H1 (cell line): ENCODE measurements at regions not wholly inside any gene's neighbourhood (a gene's known extent, or its start where the extent isn't known, plus 50 kb on each side); places are given as distances from the start of the nearest gene placed in this dataset.

Experiments
- CTCF ChIA-PET: fragments of 300-600 bp; sonication (Branson Sonifier 250); formaldehyde crosslinking; loops from one replicate; lab custom pipeline; 2021; ENCODE audit not compliant: partially characterized antibody; lab: Charles Lee
- POLR2A ChIA-PET: fragments of 300-600 bp; sonication (Branson Sonifier 250); formaldehyde crosslinking; loops from one replicate; lab custom pipeline; 2021; ENCODE audit warnings: inconsistent platforms; ENCODE audit not compliant: partially characterized antibody; lab: Charles Lee
- DNase-seq, 2 experiments: peaks; one replicate each; pipeline versions ENCODE4 v3.0.0 to v3.0.0-alpha.2; 2010 to 2022; ENCODE audit warnings: low spot score in 2 of 2, low read depth in 1 of 2, mixed read lengths in 1 of 2
- FAIRE-seq: peaks from 2 replicates; lab custom pipeline; 2011; peaks lifted over from hg19 to GRCh38; lab: Jason Lieb, UNC
- H2AFZ ChIP-seq: 2 replicates; pipeline ENCODE4 v1.8.1; 2012; ENCODE audit warnings: low read length, inconsistent platforms
- H2AK5ac ChIP-seq: 2 replicates; pipeline ENCODE4 v1.6.1; 2013; ENCODE audit warnings: low read depth, low read length
- H2BK120ac ChIP-seq: replicated peaks from 2 replicates; pipeline ENCODE3; 2013; ENCODE audit warnings: low read depth, low read length, inconsistent platforms
- H2BK12ac ChIP-seq: 2 replicates; pipeline ENCODE4 v1.6.1; 2013; ENCODE audit warnings: low read depth, low read length
- H2BK15ac ChIP-seq: 2 replicates; pipeline ENCODE4 v1.6.1; 2013; ENCODE audit warnings: low read length
- H2BK20ac ChIP-seq: 2 replicates; pipeline ENCODE4 v1.6.1; 2013; ENCODE audit warnings: low read length
- H2BK5ac ChIP-seq: 2 replicates; pipeline ENCODE4 v1.6.1; 2013; ENCODE audit warnings: low read depth, low read length
- H3K14ac ChIP-seq: 2 replicates; pipeline ENCODE4 v1.6.1; 2013; ENCODE audit warnings: inconsistent platforms; ENCODE audit not compliant: insufficient read length
- H3K18ac ChIP-seq: 2 replicates; pipeline ENCODE4 v1.6.1; 2013; ENCODE audit warnings: low read length; ENCODE audit errors: extremely low read depth
- H3K23ac ChIP-seq: 2 replicates; pipeline ENCODE4 v1.6.1; 2013; ENCODE audit warnings: inconsistent platforms; ENCODE audit not compliant: insufficient read length
- H3K23me2 ChIP-seq: 2 replicates; pipeline ENCODE4 v1.6.1; 2013; ENCODE audit warnings: low read depth, low read length
- H3K27ac ChIP-seq: 2 replicates; pipeline ENCODE4 v1.6.1; 2011; ENCODE audit warnings: low read depth, low read length, inconsistent platforms
- H3K27me3 ChIP-seq, 4 experiments: replicated peaks in 1 of 4; 1 replicate in 1 of 4; 2 replicates in 3 of 4; pipeline versions ENCODE4 v1.6.1 to v1.8.1; 2011 to 2013; ENCODE audit warnings: low read length in 3 of 4, mild to moderate bottlenecking in 3 of 4, inconsistent platforms in 2 of 4, mixed read lengths in 2 of 4, moderate library complexity in 1 of 4; ENCODE audit not compliant: control insufficient read depth in 3 of 4, insufficient read depth in 3 of 4; ENCODE audit errors: extremely low read depth in 1 of 4
- H3K36me3 ChIP-seq, 4 experiments: 2 replicates each; pipeline versions ENCODE4 v1.6.1 to v1.8.1; 2011 to 2013; ENCODE audit warnings: mild to moderate bottlenecking in 4 of 4, low read length in 3 of 4, moderate library complexity in 2 of 4, control low read depth in 1 of 4, inconsistent platforms in 1 of 4; ENCODE audit not compliant: insufficient read depth in 4 of 4, control insufficient read depth in 2 of 4
- H3K4ac ChIP-seq: replicated peaks from 2 replicates; pipeline ENCODE3; 2013; ENCODE audit warnings: low read length, low read depth, mixed read lengths, inconsistent platforms; ENCODE audit not compliant: insufficient read length
- H3K4me1 ChIP-seq, 4 experiments: replicated peaks in 1 of 4; 1 replicate in 1 of 4; 2 replicates in 3 of 4; pipeline versions ENCODE4 v1.6.1 to v1.8.1; 2011 to 2013; ENCODE audit warnings: low read length in 3 of 4, inconsistent platforms in 2 of 4, mixed read lengths in 1 of 4; ENCODE audit not compliant: insufficient read depth in 4 of 4, control insufficient read depth in 3 of 4
- H3K4me2 ChIP-seq, 2 experiments: 2 replicates each; pipeline versions ENCODE4 v1.6.1 to v1.8.1; 2011 to 2013; ENCODE audit warnings: low read depth in 2 of 2, low read length in 2 of 2, control low read depth in 1 of 2, inconsistent platforms in 1 of 2, mild to moderate bottlenecking in 1 of 2; ENCODE audit not compliant: insufficient read depth in 1 of 2
- H3K4me3 ChIP-seq, 4 experiments: fragments of 200-600, 300-600 bp in 1 of 4; sonication (generic), shearing (Covaris generic), sonication (Bioruptor Twin) in 1 of 4; 2 replicates each; pipeline versions ENCODE4 v1.5.1 to v1.8.1; 2011 to 2016; ENCODE audit warnings: low read length in 4 of 4, low read depth in 3 of 4, control low read depth in 2 of 4, inconsistent platforms in 2 of 4, mild to moderate bottlenecking in 2 of 4, mixed read lengths in 1 of 4, moderate library complexity in 1 of 4; ENCODE audit not compliant: insufficient read depth in 2 of 4; ENCODE audit errors: extremely low read depth in 1 of 4
- H3K56ac ChIP-seq: replicated peaks from 2 replicates; pipeline ENCODE3; 2013; ENCODE audit warnings: low read depth, mild to moderate bottlenecking, mixed read lengths, low read length, inconsistent platforms; ENCODE audit not compliant: insufficient read length
- H3K79me1 ChIP-seq: 2 replicates; pipeline ENCODE4 v1.6.1; 2013; ENCODE audit warnings: low read depth, low read length, control low read depth
- H3K79me2 ChIP-seq, 2 experiments: 2 replicates each; pipeline versions ENCODE4 v1.6.1 to v1.8.1; 2012 to 2013; ENCODE audit warnings: low read length in 2 of 2, mild to moderate bottlenecking in 2 of 2, inconsistent platforms in 1 of 2; ENCODE audit not compliant: insufficient read depth in 2 of 2, control insufficient read depth in 1 of 2
- H3K9ac ChIP-seq, 4 experiments: replicated peaks in 1 of 4; 1 replicate in 1 of 4; 2 replicates in 3 of 4; pipeline versions ENCODE4 v1.6.1 to v1.8.1; 2011 to 2013; ENCODE audit warnings: low read depth in 3 of 4, low read length in 3 of 4, control low read depth in 2 of 4, mild to moderate bottlenecking in 2 of 4, moderate library complexity in 2 of 4, inconsistent platforms in 1 of 4; ENCODE audit errors: extremely low read depth in 1 of 4
- H3K9me3 ChIP-seq, 2 experiments: 2 replicates each; pipeline versions ENCODE4 v1.6.1 to v1.8.1; 2012 to 2013; ENCODE audit warnings: mild to moderate bottlenecking in 2 of 2, moderate library complexity in 2 of 2, control low read depth in 1 of 2, inconsistent platforms in 1 of 2, low read depth in 1 of 2, low read length in 1 of 2, mixed read lengths in 1 of 2; ENCODE audit not compliant: insufficient read depth in 2 of 2
- H4K20me1 ChIP-seq, 2 experiments: replicated peaks in 1 of 2; 2 replicates each; pipeline versions ENCODE3 to v1.8.1; 2011 to 2013; ENCODE audit warnings: inconsistent platforms in 2 of 2, low read length in 2 of 2, mild to moderate bottlenecking in 1 of 2; ENCODE audit not compliant: insufficient read depth in 2 of 2, control insufficient read depth in 1 of 2
- H4K5ac ChIP-seq: 2 replicates; pipeline ENCODE4 v1.6.1; 2013; ENCODE audit warnings: low read length, low read depth, mixed read lengths, inconsistent platforms; ENCODE audit not compliant: insufficient read length
- H4K8ac ChIP-seq: 2 replicates; pipeline ENCODE4 v1.8.0; 2013; ENCODE audit warnings: mild to moderate bottlenecking, moderate library complexity, low read length, inconsistent platforms; ENCODE audit not compliant: insufficient read depth; ENCODE audit errors: extremely low read depth
- H4K91ac ChIP-seq: replicated peaks from 2 replicates; pipeline ENCODE3; 2013; ENCODE audit warnings: low read length, mixed read lengths, inconsistent platforms; ENCODE audit not compliant: insufficient read length
- BACH1 ChIP-seq: IDR thresholded peaks from 2 replicates; pipeline ENCODE4 v1.6.1; 2012; ENCODE audit warnings: low read length, improper control_type of control experiment
- BCL11A ChIP-seq, 2 experiments: IDR thresholded peaks; one replicate each; pipeline ENCODE4 v1.6.1; 2011; ENCODE audit warnings: low read depth in 2 of 2, low read length in 2 of 2, mild to moderate bottlenecking in 2 of 2
- E2F6 ChIP-seq: IDR thresholded peaks from 2 replicates; pipeline ENCODE4 v1.6.1; 2012; ENCODE audit warnings: inconsistent platforms
- GTF2F1 ChIP-seq: IDR thresholded peaks from 2 replicates; pipeline ENCODE4 v1.6.1; 2012; ENCODE audit warnings: low read depth, low read length, improper control_type of control experiment, borderline replicate concordance
- JUN ChIP-seq: IDR thresholded peaks from 2 replicates; pipeline ENCODE4 v1.6.1; 2011; ENCODE audit warnings: low read depth, mild to moderate bottlenecking, improper control_type of control experiment, low read length
- NRF1 ChIP-seq: IDR thresholded peaks from 2 replicates; pipeline ENCODE4 v1.6.1; 2011; ENCODE audit warnings: mild to moderate bottlenecking, low read depth, low read length, improper control_type of control experiment
- PHF8 ChIP-seq: fragments of 200-600 bp; sonication (generic); conservative IDR thresholded peaks from 2 replicates; pipeline ENCODE4 v1.7.1; 2012; ENCODE audit warnings: low read depth, mild to moderate bottlenecking, inconsistent platforms, low read length, moderate library complexity
- RFX5 ChIP-seq: IDR thresholded peaks from 2 replicates; pipeline ENCODE4 v1.6.1; 2011; ENCODE audit warnings: low read depth, low read length, improper control_type of control experiment, borderline replicate concordance
- SP1 ChIP-seq: IDR thresholded peaks from 2 replicates; pipeline ENCODE4 v1.6.1; 2011; ENCODE audit warnings: low read depth, low read length
- SUZ12 ChIP-seq: fragments of 200-600 bp; sonication (generic); IDR thresholded peaks from 2 replicates; pipeline ENCODE4 v1.6.1; 2012; ENCODE audit warnings: mild to moderate bottlenecking, inconsistent platforms, low read length, moderate library complexity, mixed read lengths
- WGBS, 2 experiments: shearing (Covaris generic) in 1 of 2; methylation state at CpG; one replicate each; pipeline versions ENCODE4 v1.1.6 to v1.1.7; 2013 to 2015; ENCODE audit warnings: low lambda C conversion rate in 2 of 2, mixed read lengths in 2 of 2, inconsistent platforms in 1 of 2, low coverage in 1 of 2, missing lambda C conversion rate in 1 of 2; ENCODE audit not compliant: insufficient replicate concordance in 2 of 2, insufficient coverage in 1 of 2, insufficient read length in 1 of 2; ENCODE audit errors: extremely low coverage in 1 of 2, missing lambda C conversion rate in 1 of 2; 5-methylcytosine and 5-hydroxymethylcytosine counted together

GRCh38 chr6:155970876-155971708, 515.5 kb upstream of the NOX3 start:
- CTCF ChIA-PET = interaction anchor here (1.2 kb wide), 1 partner anchor 10 kb away, joined by 3 read pairs; no protein-coding TSS in a partner anchor
- no peak overlapping the region for H3K4me2 ChIP-seq
- no peaks in the 10 kb centered on the region for H3K36me3 ChIP-seq
- no peak overlapping the region for H3K14ac ChIP-seq
- H3K56ac ChIP-seq = no peak overlapping the region
- H3K23ac ChIP-seq = no peak overlapping the region
- POLR2A ChIA-PET = no interaction called here
- no peak overlapping the region for H3K4ac ChIP-seq
- no peak for FAIRE-seq
- no peaks in the 10 kb centered on the region for H3K27me3 ChIP-seq
- TF ChIP-seq BACH1 (no peak), SUZ12 (no peak), E2F6 (no peak), RFX5 (no peak), JUN (no peak), SP1 (no peak), PHF8 (no peak), GTF2F1 (no peak), NRF1 (no peak), BCL11A (IDR thresholded peaks at IDR 0.05; ENCODE audit: low read depth in 2 of 2, low read length in 2 of 2) (no peak)
- no peak overlapping the region for H4K8ac ChIP-seq
- WGBS, 2 experiments = 90% methylated on average over 7 of the region's 7 CpGs; no CpG with 5 or more reads in 1 of the 2 experiments
- no peak overlapping the region for H2AK5ac ChIP-seq
- H3K23me2 ChIP-seq = no peaks in the 10 kb centered on the region
- no peaks in the 10 kb centered on the region for H3K79me2 ChIP-seq
- no peak overlapping the region for H2BK20ac ChIP-seq
- H2BK12ac ChIP-seq = no peak overlapping the region
- no peak overlapping the region for H2BK120ac ChIP-seq
- no peak overlapping the region for H2BK15ac ChIP-seq
- H3K27ac ChIP-seq = no peak overlapping the region
- no peak overlapping the region for H3K9ac ChIP-seq
- no peak overlapping the region for H3K4me3 ChIP-seq
- no peaks in the 10 kb centered on the region for H3K79me1 ChIP-seq
- no peak overlapping the region for H3K18ac ChIP-seq
- H3K9me3 ChIP-seq = 0 out of 4 replicates have a peak, but pooled peaks cover 0 to 3% of the 10 kb centered on the region in 2 experiments
- H2AFZ ChIP-seq = 0 out of 2 replicates have a peak overlapping the region, but pooled peaks have one; percentile 24
- H2BK5ac ChIP-seq = no peak overlapping the region
- no peaks in the 10 kb centered on the region for H3K4me1 ChIP-seq
- H4K5ac ChIP-seq = no peak overlapping the region
- no peaks in the 10 kb centered on the region for H4K20me1 ChIP-seq
- no peak for DNase-seq
- no peak overlapping the region for H4K91ac ChIP-seq
